ENCODE measurements at regions not wholly inside any gene's neighbourhood (a gene's known extent, or its start where the extent isn't known, plus 50 kb on each side); places are given as distances from the start of the nearest gene placed in this dataset.

DNA sequence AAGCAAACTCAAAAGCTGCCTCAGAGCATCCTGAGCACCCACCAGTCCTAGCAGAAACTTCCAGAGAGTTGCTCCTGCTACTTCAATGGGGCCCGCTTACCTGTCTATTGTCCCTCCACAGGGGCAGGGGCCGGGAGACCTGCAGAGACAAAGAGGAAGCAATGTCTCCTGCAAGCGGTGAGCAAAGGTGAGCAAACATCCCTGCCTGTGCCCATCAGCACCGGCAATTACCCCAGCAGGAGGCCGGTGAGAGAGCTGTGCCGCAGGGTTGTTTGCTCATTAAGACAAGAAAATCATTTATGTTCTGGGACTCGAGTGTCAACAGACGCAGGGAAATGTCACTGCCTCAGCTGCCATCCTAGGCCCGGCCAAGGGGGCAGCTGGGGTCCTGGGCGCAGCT lies 53.8 kb upstream of the TARDBP start:
- DNase-seq (ENCODE audit: insufficient read length, low spot score): no peak
- FAIRE-seq: no peak
- TF ChIP-seq, protein P1, sequence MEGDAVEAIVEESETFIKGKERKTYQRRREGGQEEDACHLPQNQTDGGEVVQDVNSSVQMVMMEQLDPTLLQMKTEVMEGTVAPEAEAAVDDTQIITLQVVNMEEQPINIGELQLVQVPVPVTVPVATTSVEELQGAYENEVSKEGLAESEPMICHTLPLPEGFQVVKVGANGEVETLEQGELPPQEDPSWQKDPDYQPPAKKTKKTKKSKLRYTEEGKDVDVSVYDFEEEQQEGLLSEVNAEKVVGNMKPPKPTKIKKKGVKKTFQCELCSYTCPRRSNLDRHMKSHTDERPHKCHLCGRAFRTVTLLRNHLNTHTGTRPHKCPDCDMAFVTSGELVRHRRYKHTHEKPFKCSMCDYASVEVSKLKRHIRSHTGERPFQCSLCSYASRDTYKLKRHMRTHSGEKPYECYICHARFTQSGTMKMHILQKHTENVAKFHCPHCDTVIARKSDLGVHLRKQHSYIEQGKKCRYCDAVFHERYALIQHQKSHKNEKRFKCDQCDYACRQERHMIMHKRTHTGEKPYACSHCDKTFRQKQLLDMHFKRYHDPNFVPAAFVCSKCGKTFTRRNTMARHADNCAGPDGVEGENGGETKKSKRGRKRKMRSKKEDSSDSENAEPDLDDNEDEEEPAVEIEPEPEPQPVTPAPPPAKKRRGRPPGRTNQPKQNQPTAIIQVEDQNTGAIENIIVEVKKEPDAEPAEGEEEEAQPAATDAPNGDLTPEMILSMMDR (IDR thresholded peaks at IDR 0.05; ENCODE audit: insufficient read depth, missing control alignments): no peak

DNA sequence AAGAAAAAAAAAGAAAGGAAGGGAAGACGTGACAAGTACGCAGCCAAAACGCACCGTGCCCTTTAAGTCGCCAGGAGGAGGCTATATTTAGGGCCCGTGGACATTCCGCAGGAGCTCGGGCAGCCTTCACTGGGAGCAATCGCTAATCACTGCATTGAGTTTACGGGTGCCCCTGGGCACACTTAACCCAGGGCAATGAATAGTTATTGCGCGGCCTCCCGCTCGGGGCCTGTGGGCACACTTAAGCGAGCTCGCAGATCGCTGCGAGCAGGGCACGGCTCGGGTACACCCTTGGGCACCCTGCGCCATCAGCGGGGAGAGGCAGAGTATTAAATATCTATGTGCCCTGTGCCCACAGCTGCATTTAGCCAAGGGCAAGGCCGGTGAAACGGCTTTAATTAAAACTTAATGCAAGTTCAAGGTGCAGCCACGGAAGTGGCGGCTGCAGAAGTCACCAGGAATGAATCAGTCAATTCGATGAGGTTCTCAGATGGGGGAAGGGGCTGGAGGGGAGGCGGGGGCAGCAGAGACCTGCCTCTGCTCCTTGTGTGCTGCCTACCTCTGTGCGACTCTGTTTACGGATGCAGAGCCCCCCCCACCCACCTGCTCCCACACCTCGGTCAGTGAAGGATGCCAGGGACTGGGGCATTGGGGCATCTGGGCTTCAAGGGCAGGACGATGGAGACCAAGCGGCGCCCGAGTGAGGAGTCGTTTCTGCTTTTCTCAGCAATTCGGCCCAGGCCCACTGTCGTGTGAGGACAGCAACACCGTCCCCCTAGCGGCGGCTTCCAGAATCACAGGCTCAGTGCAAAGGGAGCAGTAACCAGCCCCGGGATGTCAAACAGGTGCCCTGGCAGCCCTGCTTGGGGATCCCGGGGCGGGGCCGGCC lies 51.8 kb upstream of the TARDBP start:
- FAIRE-seq (no peak), DNase-seq (ENCODE audit: insufficient read length, low spot score) (peak; percentile 68)
- TF ChIP-seq, protein P1 (IDR thresholded peaks at IDR 0.05; ENCODE audit: insufficient read depth, missing control alignments): peak; percentile 70

DNA sequence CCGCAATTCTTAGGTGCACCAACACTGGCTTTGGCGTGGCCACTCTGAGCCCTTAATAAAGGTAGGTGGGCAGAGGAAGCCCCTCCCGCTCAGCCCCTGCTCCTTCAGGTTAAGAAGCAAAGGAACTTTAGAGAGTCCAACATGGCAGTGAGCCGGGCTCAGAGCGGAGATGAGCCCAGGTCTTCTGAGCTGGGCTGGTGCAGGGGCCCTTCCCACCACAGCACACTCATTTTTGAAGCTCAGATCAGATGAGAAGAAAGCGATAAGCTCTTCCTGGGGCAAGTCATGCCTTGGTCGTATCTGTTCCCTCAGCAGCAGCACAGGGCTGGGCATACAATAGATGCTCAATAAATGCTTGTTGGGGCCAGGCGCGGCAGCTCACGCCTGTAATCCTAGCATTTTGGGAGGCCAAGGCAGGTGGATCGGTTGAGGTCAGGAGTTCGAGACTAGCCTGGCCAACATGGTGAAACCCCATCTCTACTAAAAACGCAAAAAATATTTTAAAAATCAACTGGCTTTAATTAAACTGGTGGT lies 51.1 kb upstream of the TARDBP start:
- DNase-seq (ENCODE audit: insufficient read length, low spot score): no peak
- TF ChIP-seq, protein P1 (IDR thresholded peaks at IDR 0.05; ENCODE audit: insufficient read depth, missing control alignments): no peak
- FAIRE-seq: no peak

DNA sequence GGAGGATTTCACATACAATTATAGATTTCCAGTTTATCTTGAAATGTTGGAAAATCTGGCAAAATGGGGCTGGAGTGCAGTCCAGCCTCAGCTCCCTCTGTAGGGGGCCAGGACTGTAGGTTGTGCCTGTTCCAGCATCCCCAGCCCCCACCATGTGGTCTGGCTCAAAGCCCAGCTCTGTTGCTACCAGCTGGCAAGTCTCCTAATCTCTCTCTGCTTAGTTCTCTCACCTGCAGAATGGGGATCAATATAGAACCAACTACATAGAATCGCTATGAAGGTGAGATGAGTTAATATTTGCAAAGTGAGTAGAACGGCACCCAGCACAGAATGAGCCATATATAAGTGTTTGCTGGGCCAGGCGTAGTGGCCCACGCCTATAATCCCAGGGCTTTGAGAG lies 50.0 kb upstream of the TARDBP start:
- FAIRE-seq: no peak
- TF ChIP-seq, protein P1 (IDR thresholded peaks at IDR 0.05; ENCODE audit: insufficient read depth, missing control alignments): no peak
- DNase-seq (ENCODE audit: insufficient read length, low spot score): no peak
